Mucosa of descending colon (tissue), 3 donors: ENCODE measurements at regions not wholly inside any gene's neighbourhood (a gene's known extent, or its start where the extent isn't known, plus 50 kb on each side); places are given as distances from the start of the nearest gene placed in this dataset.

Experiments used
- ATAC-seq: fragments of 200-7000 bp; cut with Tn5 transposase; one replicate; pipeline ENCODE4 v1.9.1; 2020; ENCODE audit warnings: mild to moderate bottlenecking, moderate library complexity
- DNase-seq, 3 donors: peaks; one replicate each; pipeline ENCODE4 v3.0.0-alpha.2; 2020
- H3K36me3 ChIP-seq: fragments of 200-600 bp; one replicate; pipeline ENCODE4 v1.8.0; 2021; ENCODE audit warnings: low read depth, mild to moderate bottlenecking
- H3K4me1 ChIP-seq: fragments of 200-600 bp; one replicate; pipeline ENCODE4 v1.8.0; 2021; ENCODE audit warnings: low read depth, mild to moderate bottlenecking
- H3K4me3 ChIP-seq: fragments of 200-600 bp; one replicate; pipeline ENCODE4 v1.8.0; 2021; ENCODE audit warnings: mild to moderate bottlenecking
- H3K9me3 ChIP-seq: fragments of 200-600 bp; one replicate; pipeline ENCODE4 v1.8.0; 2021; ENCODE audit warnings: mild to moderate bottlenecking
- intact Hi-C, 2 donors: fragments of 100-400 bp; cut with DNase I in 1 of 2; cut with micrococcal nuclease in 1 of 2; formaldehyde crosslinking; loops; one replicate each; pipeline versions ENCODE4 v1.11.0 to v1.11.1; 2022; cut with DNase I, micrococcal nuclease
- TF ChIP-seq, protein P1 (sequence below): fragments of 200-600 bp; IDR thresholded peaks from one replicate; pipeline ENCODE4 v1.8.0; 2022; ENCODE audit warnings: antibody characterized with exemption, mild to moderate bottlenecking
- donor health status: DM: no; HTN: no; CAD: no; lungs with moderate emphysema.
- donor health status: DM: no; HTN: no; CAD: no.
- donor health status: DM: no; HTN: yes; CAD: no.

DNA sequence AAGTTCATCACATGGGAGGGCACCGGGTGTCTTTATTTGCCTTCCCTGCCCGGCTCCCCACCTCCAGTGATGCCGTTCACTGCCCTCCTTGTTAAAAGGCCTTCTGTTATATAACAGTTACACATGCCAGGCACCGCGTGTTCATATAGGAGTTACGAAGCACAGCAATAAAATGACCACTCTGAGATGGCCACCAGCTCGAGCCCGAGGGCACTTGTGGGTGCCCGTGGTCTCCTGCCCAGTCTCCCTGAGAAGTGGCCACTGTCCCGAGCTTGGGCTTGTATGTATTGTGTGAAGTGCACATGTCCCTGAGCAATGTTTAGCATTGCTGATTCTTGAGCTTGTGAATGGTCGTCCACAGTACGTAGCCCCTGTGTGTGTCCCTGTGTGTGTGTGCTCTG, 355.6 kb downstream of the SEC14L1 start:
- intact Hi-C loops: loop anchor here in 1 of 2 donors (5.0 to 10.0 kb wide), 2 partner anchors 62 to 164 kb away; no protein-coding TSS in a partner anchor
- TF ChIP-seq, protein P1, sequence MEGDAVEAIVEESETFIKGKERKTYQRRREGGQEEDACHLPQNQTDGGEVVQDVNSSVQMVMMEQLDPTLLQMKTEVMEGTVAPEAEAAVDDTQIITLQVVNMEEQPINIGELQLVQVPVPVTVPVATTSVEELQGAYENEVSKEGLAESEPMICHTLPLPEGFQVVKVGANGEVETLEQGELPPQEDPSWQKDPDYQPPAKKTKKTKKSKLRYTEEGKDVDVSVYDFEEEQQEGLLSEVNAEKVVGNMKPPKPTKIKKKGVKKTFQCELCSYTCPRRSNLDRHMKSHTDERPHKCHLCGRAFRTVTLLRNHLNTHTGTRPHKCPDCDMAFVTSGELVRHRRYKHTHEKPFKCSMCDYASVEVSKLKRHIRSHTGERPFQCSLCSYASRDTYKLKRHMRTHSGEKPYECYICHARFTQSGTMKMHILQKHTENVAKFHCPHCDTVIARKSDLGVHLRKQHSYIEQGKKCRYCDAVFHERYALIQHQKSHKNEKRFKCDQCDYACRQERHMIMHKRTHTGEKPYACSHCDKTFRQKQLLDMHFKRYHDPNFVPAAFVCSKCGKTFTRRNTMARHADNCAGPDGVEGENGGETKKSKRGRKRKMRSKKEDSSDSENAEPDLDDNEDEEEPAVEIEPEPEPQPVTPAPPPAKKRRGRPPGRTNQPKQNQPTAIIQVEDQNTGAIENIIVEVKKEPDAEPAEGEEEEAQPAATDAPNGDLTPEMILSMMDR: no peak
- Histone ChIP-seq H3K9me3 (no peaks in the 10 kb centered on the region), H3K4me1 (no peaks in the 10 kb centered on the region), H3K4me3 (no peak overlapping the region), H3K36me3 (no peaks in the 10 kb centered on the region)
- DNase-seq (no peak), ATAC-seq (no peak)

DNA sequence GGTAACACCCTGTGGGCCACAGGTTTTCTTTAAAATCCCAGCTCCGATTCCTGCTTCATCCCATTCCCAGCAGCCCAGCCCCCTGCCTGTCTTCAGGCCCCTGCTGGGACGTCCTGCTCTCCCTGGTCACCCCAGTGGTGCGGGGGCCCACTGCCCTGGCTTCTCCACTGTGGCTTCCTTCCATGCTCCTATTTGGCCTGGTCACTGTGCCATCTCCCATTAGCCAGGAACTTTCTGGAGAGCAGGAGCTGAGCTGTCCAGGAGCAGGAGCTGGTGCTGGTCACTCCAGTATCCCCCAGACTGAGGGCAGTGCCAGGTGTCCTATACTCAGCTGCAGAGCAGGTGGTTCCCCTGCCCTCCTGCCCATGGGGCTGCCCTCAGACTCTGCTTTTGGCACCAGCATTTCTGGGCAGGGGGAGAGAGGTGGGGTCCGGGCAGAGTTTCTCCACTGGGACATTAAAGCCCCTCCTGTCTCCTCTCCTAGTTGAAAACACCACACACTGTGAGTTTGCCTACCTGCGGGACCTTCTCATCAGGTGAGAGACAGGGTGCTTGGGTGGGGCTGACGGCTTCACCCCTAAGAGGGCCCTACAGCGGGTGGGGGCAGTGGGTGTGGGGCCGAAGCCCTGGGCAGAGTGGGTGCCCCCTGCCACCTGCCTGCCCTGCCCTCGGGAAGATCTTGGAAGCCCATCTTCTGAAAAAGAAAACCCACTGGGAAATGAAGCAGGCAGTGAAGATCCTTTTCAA, 356.2 kb downstream of the SEC14L1 start:
- Histone ChIP-seq H3K4me1 (no peaks in the 10 kb centered on the region), H3K36me3 (no peaks in the 10 kb centered on the region), H3K4me3 (no peak overlapping the region), H3K9me3 (no peaks in the 10 kb centered on the region)
- TF ChIP-seq, protein P1: no peak
- ATAC-seq: no peak
- peak in 1 of 3 donors; percentile 36 for DNase-seq
- intact Hi-C loops: loop anchor here in 1 of 2 donors (5.0 to 10.0 kb wide), 2 partner anchors 62 to 165 kb away; no protein-coding TSS in a partner anchor

DNA sequence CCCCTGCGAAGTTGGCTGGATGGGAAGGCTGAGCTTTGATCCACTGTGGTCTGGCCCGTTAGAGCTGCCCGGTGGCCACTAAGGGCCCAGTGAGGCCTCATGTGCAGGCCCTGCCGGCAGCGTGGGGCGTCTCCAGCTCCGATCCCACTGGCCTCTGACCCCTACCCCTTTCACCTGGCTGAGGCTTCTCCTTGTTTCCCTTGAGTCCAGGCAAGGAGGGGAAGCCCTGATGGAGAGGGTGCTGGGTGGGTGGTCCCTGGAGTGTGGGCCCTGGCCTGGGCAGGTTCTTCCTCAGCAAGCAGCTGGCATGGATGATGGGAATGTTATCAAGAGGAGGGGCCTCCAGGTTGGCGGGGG, 356.8 kb downstream of the SEC14L1 start:
- intact Hi-C loops: loop anchor here in 1 of 2 donors (5.0 to 10.0 kb wide), 2 partner anchors 63 to 165 kb away; no protein-coding TSS in a partner anchor

DNA sequence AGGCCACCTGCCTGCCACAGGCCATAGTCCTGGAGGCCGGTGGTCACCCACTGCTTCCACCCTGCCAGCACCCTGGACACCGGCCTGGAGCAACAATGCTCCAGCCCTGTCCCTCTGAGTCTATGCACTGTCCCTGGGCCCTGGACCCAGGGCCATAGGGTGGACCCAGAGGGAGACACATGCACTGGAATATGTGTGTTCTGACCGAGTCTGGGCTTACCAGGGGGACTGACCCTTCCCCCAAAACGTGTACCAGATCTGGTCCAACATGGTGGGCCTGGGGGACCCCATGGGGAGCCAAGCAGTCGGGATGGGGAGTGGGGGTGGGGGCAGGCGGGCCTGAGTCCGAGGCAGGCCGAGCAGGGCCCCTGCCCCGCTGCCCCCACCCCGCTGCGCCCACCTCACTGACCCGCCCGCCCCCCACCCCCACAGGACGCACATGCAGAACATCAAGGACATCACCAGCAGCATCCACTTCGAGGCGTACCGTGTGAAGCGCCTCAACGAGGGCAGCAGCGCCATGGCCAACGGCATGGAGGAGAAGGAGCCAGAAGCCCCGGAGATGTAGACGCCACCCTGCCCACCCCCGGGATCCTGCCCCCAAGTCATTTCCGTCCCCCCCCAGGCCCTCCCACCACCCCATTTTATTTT, 357.4 kb downstream of the SEC14L1 start:
- Histone ChIP-seq H3K9me3 (no peaks in the 10 kb centered on the region), H3K36me3 (no peaks in the 10 kb centered on the region), H3K4me1 (no peaks in the 10 kb centered on the region), H3K4me3 (no peak overlapping the region)
- intact Hi-C loops: loop anchor here in 1 of 2 donors (5.0 to 10.0 kb wide), 2 partner anchors 63 to 166 kb away; no protein-coding TSS in a partner anchor
- TF ChIP-seq, protein P1: no peak
- DNase-seq (no peak), ATAC-seq (no peak)

More for the DNA sequence above, 356.8 kb downstream of the SEC14L1 start:
- no peak overlapping the region for H3K4me3 ChIP-seq
- TF ChIP-seq, protein P1: no peak
- H3K9me3 ChIP-seq: no peaks in the 10 kb centered on the region
- no peaks in the 10 kb centered on the region for H3K4me1 ChIP-seq
- DNase-seq (no peak), ATAC-seq (no peak)
- H3K36me3 ChIP-seq: no peaks in the 10 kb centered on the region

DNA sequence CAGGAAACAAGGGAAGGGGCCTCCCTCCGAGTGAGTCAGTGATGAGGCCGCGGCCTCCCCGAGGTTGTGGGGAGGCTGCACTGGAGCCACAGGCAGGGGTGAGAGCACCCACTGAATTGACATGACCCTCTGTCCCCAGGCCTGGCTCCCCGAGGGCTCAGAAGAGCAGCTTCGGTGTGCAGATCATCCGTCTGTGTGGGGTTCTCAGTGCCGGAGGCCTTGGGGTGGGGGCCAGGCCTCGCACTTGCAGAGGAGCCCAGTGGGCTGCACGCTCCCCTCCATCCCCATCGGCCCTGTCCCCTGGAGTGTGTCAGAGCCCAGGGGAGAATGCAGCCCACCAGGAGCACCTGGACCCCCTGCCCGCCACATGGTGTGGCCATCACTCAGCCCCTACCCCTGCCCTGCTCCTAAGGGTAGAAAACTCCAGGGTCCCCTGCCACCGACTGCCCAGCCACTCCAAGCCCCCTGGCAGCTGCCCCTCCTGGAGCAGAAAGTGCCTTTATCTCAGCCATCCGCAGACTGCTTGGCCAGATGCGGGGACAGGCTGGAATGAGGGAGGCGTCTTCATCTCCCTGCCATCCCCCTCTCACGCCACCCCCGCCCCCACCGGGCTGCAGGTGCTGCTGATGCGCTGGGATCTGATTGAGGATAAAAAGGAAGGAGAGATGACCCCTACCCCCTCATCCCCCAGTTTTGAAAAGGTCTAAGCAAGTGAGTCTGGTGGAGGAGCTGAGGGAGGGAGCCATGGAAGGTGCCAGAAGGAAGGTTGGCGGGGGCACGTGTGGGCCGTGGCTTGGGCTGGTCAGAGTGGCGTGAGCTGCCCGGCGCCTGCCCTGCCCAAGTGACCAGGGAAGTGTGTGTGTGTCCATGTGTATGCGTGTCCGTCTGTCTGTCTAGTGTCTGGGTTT, 358.3 kb downstream of the SEC14L1 start:
- intact Hi-C loops: loop anchor here in 1 of 2 donors (5.0 to 10.0 kb wide), 2 partner anchors 64 to 167 kb away; no protein-coding TSS in a partner anchor
- DNase-seq (peak in 1 of 3 donors; percentile 48), ATAC-seq (no peak)
- Histone ChIP-seq H3K9me3 (no peaks in the 10 kb centered on the region), H3K4me1 (no peaks in the 10 kb centered on the region), H3K4me3 (no peak overlapping the region), H3K36me3 (no peaks in the 10 kb centered on the region)
- TF ChIP-seq, protein P1: no peak
